Ishikawa (cell line): ENCODE measurements at regions not wholly inside any gene's neighbourhood (a gene's known extent, or its start where the extent isn't known, plus 50 kb on each side); places are given as distances from the start of the nearest gene placed in this dataset.

Experiments
- CEBPB ChIP-seq: IDR thresholded peaks from 2 replicates; pipeline ENCODE4 v1.6.1; 2012
- CREB1 ChIP-seq: IDR thresholded peaks from 2 replicates; pipeline ENCODE4 v1.6.1; 2012; ENCODE audit warnings: low read depth
- EP300 ChIP-seq: IDR thresholded peaks from 2 replicates; pipeline ENCODE4 v1.6.1; 2012; ENCODE audit warnings: borderline replicate concordance
- NFIC ChIP-seq: IDR thresholded peaks from 2 replicates; pipeline ENCODE4 v1.6.1; 2012
- RAD21 ChIP-seq: IDR thresholded peaks from 2 replicates; pipeline ENCODE4 v1.6.1; 2012; ENCODE audit warnings: low read depth
- REST ChIP-seq: IDR thresholded peaks from 2 replicates; pipeline ENCODE4 v1.6.1; 2012; ENCODE audit warnings: low read depth, mild to moderate bottlenecking
- TEAD4 ChIP-seq: IDR thresholded peaks from 2 replicates; pipeline ENCODE4 v1.6.1; 2012
- TF ChIP-seq, protein P1 (sequence below): IDR thresholded peaks from 2 replicates; pipeline ENCODE4 v1.6.1; 2012

- TF ChIP-seq NFIC (no peak), RAD21 (no peak), CEBPB (no peak), CREB1 (no peak), REST (no peak), TEAD4 (no peak), EP300 (no peak)
- TF ChIP-seq, protein P1, sequence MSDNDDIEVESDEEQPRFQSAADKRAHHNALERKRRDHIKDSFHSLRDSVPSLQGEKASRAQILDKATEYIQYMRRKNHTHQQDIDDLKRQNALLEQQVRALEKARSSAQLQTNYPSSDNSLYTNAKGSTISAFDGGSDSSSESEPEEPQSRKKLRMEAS: no peak
Measured at GRCh38 chr12:39682689-39683477, 63.3 kb upstream of the ABCD2 start.
